Lower leg skin (tissue), 4 donors: ENCODE measurements at regions not wholly inside any gene's neighbourhood (a gene's known extent, or its start where the extent isn't known, plus 50 kb on each side); places are given as distances from the start of the nearest gene placed in this dataset.
"Not testable (repeated sequence)": the region's sequence is repeated elsewhere in the genome, so short reads cannot be mapped to it uniquely, and the experiment has no call there.

ENCODE experiments used
- DNase-seq, 2 donors: peaks; one replicate each; pipeline ENCODE4 v3.0.0-alpha.2; 2019; ENCODE audit warnings: low spot score in 2 of 2
- H3K4me3 ChIP-seq: fragments of 200-600 bp; sonication (generic); 2 replicates; pipeline ENCODE4 v1.5.1; 2017; ENCODE audit warnings: mild to moderate bottlenecking, low read depth; ENCODE audit not compliant: poor library complexity, severe bottlenecking
- POLR2A ChIP-seq, 2 donors: fragments of 450-650 bp; IDR thresholded peaks; one replicate each; pipeline ENCODE4 v1.6.1; 2016 to 2017; ENCODE audit warnings: antibody characterized with exemption in 2 of 2, mild to moderate bottlenecking in 1 of 2, moderate library complexity in 1 of 2
- WGBS, 2 donors: methylation state at CpG; one replicate each; pipeline ENCODE4 v1.1.5; 2018; 5-methylcytosine and 5-hydroxymethylcytosine counted together
- intact Hi-C: fragments of 100-400 bp; cut with DNase I; formaldehyde crosslinking; loops from one replicate; pipeline ENCODE4 v1.15.0; 2023; ENCODE audit warnings: low total_unique reads
- TF ChIP-seq, protein P1 (sequence below), 3 donors: fragments of 450-650 bp; IDR thresholded peaks; one replicate each; pipeline ENCODE4 v1.5.1; 2016; ENCODE audit warnings: antibody characterized with exemption in 3 of 3, mild to moderate bottlenecking in 3 of 3, moderate library complexity in 2 of 3

DNA sequence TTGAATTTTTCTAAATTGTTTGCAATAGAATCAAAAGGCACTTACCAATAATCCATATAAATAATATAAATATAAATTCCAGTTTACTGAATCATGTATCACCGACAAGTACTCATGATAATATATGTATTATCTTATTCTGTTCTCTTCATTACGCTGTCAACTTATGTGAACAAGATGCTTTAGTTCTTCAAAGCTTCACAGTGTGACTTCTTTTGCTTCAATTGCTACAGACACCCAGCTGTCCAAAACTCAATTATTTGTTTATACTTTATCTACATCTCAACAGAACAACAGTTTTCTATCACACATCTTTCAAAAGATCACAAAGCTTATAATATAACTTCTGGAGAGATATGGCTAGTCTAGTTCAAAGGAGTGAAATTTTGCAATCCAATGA lies 1499.9 kb upstream of the PCDH10 start:
- intact Hi-C loops = no loop called here
- 91 to 96% methylated on average over 2 of the region's 2 CpGs for WGBS, 2 donors
- TF ChIP-seq POLR2A (IDR thresholded peaks at IDR 0.05) = no peak
- TF ChIP-seq, protein P1, sequence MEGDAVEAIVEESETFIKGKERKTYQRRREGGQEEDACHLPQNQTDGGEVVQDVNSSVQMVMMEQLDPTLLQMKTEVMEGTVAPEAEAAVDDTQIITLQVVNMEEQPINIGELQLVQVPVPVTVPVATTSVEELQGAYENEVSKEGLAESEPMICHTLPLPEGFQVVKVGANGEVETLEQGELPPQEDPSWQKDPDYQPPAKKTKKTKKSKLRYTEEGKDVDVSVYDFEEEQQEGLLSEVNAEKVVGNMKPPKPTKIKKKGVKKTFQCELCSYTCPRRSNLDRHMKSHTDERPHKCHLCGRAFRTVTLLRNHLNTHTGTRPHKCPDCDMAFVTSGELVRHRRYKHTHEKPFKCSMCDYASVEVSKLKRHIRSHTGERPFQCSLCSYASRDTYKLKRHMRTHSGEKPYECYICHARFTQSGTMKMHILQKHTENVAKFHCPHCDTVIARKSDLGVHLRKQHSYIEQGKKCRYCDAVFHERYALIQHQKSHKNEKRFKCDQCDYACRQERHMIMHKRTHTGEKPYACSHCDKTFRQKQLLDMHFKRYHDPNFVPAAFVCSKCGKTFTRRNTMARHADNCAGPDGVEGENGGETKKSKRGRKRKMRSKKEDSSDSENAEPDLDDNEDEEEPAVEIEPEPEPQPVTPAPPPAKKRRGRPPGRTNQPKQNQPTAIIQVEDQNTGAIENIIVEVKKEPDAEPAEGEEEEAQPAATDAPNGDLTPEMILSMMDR (IDR thresholded peaks at IDR 0.05) = no peak

DNA sequence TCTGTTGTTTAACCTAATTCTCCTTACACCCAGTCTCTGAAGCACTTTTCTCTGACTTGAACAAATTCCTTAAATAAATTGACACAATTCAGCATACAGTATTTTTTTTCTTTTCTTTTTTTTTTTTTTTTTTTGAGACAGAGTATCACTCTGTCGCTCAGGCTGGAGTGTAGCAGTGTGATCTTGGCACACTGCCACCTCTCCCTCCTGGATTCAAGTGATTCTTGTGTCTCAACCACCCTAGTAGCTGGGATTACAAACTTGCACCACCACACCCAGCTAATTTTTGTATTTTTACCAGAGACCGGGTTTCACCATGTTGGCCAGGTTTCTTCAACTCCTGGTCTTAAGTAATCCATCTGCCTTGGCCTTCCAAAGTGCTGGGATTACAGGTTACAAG lies 1498.1 kb upstream of the PCDH10 start:
- no peak overlapping the region for H3K4me3 ChIP-seq
- WGBS, 2 donors = 73% methylated on average over 2 of the region's 2 CpGs
- intact Hi-C loops = no loop called here
- no peak for TF ChIP-seq POLR2A (IDR thresholded peaks at IDR 0.05)
- TF ChIP-seq, protein P1 (IDR thresholded peaks at IDR 0.05) = no peak
- no peak for DNase-seq

More for the DNA sequence above, 1499.9 kb upstream of the PCDH10 start:
- no peak overlapping the region for H3K4me3 ChIP-seq
- DNase-seq = no peak

DNA sequence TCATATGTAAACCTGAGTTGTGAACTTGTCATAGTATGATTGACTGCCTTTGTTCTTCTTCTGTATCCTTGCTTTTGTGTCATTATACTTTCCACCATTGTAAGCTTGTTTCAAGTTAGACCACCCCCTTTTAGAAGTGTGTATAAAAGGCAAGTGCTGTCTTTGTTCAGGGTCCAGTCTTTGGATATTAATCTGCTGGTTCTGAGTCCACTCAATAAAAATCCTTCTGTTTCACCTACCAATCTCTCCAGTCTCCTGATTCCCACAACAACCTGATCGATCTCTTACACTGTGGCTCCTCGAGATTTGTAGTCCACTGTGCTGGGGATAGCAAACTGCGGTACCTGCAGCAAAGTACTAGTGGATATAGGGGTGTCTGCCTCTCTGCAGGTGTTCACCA lies 1465.8 kb upstream of the PCDH10 start:
- H3K4me3 ChIP-seq, DNase-seq, intact Hi-C loops: not testable (repeated sequence)
- WGBS, 2 donors = 77 to 87% methylated on average over 3 of the region's 3 CpGs

DNA sequence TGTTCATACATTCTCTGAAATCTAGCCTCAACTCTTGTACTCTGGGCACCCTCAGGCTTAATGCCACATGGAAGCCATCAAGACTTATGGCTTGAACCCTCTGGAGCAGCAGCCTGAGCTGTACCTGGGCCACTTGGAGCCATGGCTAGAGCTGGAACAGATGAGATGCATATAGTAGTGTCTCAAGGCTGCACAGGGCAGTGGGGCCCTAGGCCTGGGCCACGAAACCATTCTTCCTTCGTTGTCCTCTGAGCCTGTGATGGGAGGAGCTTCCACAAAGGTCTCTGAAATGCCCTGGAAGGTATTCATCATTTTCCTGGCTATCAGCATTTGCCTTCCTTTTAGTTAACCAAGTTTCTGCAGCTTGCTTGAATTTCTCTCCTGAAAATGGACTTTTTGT lies 1427.2 kb upstream of the PCDH10 start:
- TF ChIP-seq, protein P1 (IDR thresholded peaks at IDR 0.05) = no peak
- TF ChIP-seq POLR2A (IDR thresholded peaks at IDR 0.05) = no peak
- no peak for DNase-seq
- H3K4me3 ChIP-seq = no peak overlapping the region
- intact Hi-C loops = no loop called here
- 94 to 96% methylated on average over 2 of the region's 2 CpGs for WGBS, 2 donors

DNA sequence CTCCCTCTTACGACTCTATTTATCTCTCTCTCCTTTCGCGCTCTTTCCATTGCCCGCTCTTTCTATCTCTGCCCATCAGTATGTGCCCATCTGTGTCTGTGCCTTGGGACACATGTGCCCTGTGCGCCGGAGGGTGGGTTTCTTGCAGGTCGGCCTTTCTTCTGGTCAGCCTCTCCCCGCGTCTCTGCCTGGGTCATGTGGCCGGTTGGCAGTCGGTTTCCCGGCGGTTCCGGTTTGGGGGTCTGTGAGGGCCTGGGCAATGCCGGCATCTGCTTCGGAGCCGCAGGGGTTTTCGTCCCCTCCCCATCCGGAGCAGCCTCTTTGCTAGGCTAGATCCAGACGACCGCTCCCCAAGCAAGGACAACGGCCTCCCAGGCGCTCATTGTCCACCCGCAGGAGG lies 1426.0 kb upstream of the PCDH10 start:
- DNase-seq, H3K4me3 ChIP-seq, intact Hi-C loops: not testable (repeated sequence)
- 94 to 98% methylated on average over 10 to 17 of the region's 24 CpGs for WGBS, 2 donors

DNA sequence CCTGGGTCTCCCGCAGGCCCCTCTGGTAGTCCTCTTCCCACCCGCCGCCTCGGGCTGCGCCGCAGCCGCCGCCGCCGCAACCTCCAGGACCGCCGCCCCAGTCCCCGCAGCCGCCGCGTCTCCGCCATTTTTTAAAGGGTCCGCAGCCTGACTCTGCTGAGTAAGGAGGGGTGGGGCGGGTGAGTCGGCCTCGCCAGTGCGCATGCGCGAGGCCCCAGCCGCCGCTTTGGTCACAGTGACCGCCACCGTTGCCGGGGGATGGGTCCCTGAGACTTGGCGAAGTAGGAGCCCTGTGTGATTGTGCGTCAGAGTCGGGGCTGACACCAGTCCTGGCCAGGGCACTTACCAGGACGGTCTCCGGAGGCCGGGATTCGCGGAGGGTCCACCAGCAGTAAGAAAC lies 1424.2 kb upstream of the PCDH10 start:
- peak in 1 of 2 donors; percentile 53 for DNase-seq
- H3K4me3 ChIP-seq, intact Hi-C loops: not testable (repeated sequence)
- 96% methylated on average over 36 of the region's 37 CpGs; no CpG with 5 or more reads in 1 of the 2 donors for WGBS, 2 donors

DNA sequence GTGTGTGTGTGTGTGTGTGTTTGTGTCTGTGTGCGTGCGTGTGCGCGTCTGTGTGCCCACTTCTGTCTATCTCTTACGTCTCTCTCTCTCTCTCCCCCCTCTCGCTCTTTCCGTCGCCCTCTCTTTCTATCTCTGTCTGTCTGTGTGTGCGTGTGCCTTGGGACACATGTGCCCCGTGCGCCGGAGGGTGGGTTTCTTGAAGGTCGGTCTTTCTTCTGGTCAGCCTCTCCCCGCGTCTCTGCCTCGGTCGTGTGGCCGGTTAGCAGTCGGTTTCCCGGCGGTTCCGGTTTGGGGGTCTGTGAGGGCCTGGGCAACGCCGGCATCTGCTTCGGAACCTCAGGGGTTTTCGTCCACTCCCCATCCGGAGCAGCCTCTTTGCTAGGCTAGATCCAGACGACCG lies 1423.6 kb upstream of the PCDH10 start:
- 100% methylated on average over 14 of the region's 29 CpGs; no CpG with 5 or more reads in 1 of the 2 donors for WGBS, 2 donors

DNA sequence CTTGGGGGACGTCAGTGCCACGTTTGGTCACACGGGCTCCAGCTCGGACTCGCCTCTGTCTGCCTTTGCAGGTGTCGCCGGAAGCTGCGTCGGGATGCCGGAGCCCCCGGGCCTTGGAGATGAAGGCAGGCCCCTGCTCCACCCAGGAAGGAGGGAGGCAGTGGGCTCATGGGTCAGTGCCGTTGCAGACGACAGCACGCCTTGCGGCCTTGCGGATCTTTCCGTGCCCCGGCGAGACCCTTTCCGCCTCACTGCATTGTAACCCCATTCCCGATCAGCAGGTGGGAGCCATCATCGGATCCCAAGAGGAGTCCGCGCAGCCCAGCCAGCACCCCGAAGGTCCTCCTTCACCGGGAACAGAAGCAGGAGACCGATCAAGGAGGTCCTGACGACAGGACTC lies 1422.2 kb upstream of the PCDH10 start:
- DNase-seq, intact Hi-C loops, H3K4me3 ChIP-seq: not testable (repeated sequence)
- WGBS, 2 donors = 96 to 99% methylated on average over 10 to 23 of the region's 28 CpGs

More for the DNA sequence above, 1423.6 kb upstream of the PCDH10 start:
- DNase-seq, H3K4me3 ChIP-seq, intact Hi-C loops: not testable (repeated sequence)

DNA sequence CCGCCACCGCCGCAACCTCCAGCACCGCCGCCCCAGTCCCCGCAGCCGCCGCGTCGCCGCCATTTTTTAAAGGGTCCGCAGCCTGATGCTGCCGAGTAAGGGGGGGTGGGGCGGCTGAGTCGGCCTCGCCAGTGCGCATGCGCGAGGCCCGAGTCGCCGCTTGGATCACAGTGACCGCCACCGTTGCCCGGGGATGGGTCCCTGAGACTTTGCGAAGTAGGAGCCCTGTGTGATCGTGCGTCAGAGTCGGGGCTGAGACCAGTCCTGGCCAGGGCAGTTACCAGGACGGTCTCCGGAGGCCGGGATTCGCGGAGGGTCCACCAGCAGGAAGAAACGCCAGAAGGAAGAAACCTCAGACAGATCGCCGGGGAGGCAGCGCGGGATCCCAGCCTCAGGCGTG lies 1421.7 kb upstream of the PCDH10 start:
- H3K4me3 ChIP-seq, DNase-seq, intact Hi-C loops: not testable (repeated sequence)
- 93 to 98% methylated on average over 30 to 33 of the region's 40 CpGs for WGBS, 2 donors

DNA sequence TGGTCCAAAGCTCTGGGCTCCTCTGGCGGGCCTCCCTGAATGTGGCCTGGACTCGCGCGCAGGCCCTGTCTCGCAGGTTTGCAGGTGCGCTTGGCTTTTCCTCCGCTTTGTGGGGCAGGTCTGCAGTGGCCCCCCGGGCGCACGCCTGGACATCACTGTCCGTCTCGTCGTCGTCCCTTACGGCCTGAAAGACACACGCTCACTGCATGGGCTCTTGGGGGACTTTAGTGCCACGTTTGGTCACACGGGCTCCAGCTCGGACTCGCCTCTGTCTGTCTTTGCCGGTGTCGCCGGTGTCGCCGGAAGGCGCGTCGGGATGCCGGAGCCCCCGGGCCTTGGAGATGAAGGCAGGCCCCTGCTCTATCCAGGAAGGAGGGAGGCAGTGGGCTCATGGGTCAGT lies 1419.9 kb upstream of the PCDH10 start:
- H3K4me3 ChIP-seq, intact Hi-C loops: not testable (repeated sequence)
- DNase-seq = peak in 1 of 2 donors; percentile 54
- WGBS, 2 donors = 95 to 98% methylated on average over 25 to 30 of the region's 30 CpGs

DNA sequence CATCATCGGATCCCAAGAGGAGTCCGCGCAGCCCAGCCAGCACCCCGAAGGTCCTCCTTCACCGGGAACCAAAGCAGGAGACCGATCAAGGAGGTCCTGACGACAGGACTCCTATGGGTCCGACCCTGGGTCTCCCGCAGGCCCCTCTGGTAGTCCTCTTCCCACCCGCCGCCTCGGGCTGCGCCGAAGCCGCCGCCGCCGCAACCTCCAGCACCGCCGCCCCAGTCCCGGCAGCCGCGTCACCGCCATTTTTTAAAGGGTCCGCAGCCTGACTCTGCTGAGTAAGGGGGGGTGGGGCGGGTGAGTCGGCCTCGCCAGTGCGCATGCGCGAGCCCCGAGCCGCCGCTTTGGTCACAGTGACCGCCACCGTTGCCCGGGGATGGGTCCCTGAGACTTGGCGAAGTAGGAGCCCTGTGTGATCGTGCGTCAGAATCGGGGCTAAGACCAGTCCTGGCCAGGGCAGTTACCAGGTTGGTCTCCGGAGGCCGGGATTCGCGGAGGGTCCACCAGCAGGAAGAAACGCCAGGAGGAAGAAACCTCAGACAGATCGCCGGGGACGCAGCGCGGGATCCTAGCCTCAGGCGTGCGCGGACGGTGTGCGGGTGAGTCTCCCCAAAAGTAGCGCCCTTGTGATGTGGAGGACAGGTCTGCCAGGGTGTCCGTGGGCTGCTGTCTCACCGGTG lies 1419.2 kb upstream of the PCDH10 start:
- peak in 1 of 2 donors; percentile 68 for DNase-seq
- intact Hi-C loops, H3K4me3 ChIP-seq: not testable (repeated sequence)
- WGBS, 2 donors = 92 to 97% methylated on average over 33 to 47 of the region's 59 CpGs

DNA sequence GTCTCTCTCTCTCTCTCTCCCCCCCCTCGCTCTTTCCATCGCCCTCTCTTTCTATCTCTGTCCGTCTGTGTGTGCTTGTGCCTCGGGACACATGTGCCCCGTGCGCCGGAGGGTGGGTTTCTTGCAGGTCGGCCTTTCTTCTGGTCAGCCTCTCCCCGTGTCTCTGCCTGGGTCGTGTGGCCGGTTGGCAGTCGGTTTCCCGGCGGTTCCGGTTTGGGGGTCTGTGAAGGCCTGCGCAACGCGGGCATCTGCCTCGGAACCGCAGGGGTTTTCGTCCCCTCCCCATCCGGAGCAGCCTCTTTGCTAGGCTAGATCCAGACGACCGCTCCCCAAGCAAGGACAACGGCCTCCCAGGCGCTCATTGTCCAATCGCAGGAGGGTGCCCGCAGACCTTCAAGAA lies 1418.5 kb upstream of the PCDH10 start:
- H3K4me3 ChIP-seq, intact Hi-C loops: not testable (repeated sequence)
- WGBS, 2 donors = 95% methylated on average over 26 of the region's 28 CpGs; no CpG with 5 or more reads in 1 of the 2 donors
- DNase-seq = peak in 1 of 2 donors; percentile 80
